Mucosa of gallbladder (tissue), 1 donor: ENCODE measurements at regions not wholly inside any gene's neighbourhood (a gene's known extent, or its start where the extent isn't known, plus 50 kb on each side); places are given as distances from the start of the nearest gene placed in this dataset.
"Not testable (repeated sequence)": the region's sequence is repeated elsewhere in the genome, so short reads cannot be mapped to it uniquely, and the experiment has no call there.

Experiments
- DNase-seq: peaks from one replicate; pipeline ENCODE4 v3.0.0-alpha.2; 2020; ENCODE audit warnings: low spot score
- donor health status: DM: no; HTN: no; CAD: no.

DNA sequence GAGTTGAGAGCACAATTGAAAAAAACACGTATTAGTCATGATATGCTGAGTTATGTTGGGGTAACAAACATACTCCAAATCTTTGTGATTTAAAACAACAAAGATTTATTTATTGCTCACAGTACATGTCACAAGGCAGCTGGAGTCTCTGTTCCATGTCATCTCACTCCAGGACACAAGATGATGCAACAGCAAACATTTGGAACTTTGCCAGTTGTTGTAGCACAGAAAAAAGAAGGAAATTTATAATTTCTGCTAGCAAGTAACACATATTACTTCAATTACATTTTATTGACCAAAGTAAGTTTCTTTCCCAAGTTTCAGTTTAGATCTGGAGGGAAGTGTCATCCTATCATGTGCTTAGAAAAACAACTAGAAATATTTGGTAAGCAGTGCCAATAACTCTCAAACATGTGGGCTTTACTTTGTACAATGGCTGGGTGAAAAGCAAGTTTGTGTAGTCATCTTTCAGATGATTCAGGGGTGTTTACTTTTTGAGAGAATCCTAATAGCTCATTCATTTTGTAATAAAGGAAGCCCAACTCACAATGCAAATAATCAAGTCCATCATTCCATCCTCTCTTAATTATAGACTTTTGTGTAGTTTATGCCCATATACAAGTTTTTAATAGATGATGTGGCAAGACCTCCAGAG is 452.3 kb downstream of the ZIC3 start:
- DNase-seq, result no peak

DNA sequence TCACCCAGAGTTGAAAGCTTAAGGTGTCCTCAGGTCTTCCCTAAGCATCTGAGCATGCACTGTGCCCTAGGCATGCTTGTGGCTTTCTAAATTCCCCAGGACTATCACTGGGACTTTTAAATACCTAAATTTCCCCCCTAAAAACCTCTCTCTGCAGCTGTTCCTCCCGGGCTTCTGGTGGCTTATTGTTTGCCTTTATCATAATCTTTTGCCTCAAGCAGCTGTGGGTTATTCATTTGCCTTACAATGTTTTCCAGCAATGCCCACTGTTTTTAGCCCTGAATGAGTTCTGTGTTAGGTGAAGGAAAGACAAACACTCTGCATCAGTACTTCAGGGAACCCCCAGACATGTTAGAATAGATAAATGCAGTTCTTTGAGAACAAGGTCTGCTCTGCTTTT is 455.0 kb downstream of the ZIC3 start:
- no peak for DNase-seq

DNA sequence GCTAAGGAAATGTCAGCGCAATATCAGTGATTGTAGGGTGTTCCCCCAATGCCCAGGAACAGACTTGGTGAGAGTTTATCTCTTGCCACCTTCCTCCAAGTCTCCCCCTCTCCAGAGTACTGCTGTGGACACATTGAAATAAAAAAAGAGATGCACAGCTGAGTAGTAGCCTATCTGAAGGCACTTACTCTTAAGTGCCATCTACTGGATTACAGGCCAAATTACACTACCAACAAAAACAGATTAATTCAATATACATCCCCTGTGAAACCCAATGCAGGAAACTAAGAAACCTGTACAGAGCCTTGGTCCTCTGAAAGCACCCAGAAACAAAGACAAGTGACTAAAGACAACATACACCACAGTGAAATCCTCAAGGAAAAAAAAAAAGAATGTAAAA is 460.3 kb downstream of the ZIC3 start:
- no peak for DNase-seq

DNA sequence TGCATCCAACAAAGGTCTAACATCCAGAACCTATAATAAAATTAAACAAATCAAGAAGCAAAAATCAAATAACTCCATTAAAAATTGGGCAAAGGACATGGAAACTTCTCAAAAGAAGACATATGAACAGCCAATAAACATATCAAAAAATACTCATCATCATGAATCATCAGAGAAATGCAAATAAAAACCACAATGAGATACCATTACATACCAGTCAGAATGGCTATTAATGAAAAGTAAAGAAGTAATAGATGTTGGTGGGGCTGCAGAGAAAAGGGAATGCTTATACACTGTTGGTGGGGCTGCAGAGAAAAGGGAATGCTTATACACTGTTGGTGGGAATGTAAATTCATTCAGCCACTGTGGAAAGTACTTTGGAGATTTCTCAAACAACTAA is 465.8 kb downstream of the ZIC3 start:
- no peak for DNase-seq

DNA sequence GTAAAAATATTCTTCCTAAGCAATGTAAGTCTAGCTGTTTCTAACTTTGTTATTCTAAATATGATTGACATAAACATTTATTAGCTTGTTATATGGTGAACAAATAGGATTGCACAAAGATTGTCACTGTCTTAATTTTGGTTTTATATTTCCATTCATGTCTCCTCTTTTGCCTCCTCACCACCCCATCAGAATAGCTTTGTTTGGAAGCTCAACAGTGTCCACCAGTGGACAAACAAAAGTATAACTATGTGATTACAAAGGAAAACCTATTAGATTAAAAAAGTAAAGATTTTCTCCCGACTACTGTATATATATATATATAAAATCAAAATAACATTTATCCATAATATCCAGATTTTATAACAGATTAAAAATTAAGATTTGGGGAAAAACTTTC is 468.2 kb downstream of the ZIC3 start:
- DNase-seq, result no peak

DNA sequence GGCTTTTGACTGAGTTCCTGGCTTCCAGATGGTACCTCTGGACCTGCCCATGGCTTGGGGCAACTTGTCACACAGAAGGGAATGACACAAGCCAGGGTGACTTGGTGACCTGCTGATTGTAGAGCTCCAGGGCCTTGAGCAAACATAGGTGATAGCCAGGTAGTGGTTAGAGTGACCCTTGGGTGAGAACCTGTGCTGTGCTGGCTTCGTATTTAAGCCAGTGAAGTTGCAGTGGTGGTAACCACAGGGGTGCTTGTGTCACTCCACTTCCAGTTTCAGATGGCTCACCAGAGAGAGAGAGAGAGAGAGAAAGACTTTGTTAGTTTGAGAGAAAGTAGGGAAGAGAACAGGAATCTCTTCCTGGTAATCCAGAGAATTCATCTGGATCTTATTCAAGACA is 471.6 kb downstream of the ZIC3 start:
- no peak for DNase-seq

DNA sequence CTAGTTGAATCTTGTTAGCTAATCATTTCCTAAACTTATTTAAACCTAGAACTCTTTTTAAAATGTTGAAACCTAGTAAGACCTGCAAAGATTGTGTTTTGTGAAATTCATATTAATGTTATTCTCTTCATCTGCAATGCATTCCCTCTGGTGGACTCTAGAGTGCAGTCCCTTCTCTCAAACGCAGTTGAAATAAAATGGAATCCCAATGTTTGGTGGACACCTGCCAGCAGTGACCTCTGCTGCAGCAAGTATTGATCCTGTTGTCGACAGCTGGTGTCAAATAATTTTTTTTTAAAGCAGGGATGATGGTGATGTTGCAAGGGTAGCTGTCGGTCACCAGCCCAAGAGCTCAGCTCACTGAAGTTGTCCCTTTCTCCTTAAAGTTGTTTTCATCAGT is 492.0 kb downstream of the ZIC3 start:
- no peak for DNase-seq

DNA sequence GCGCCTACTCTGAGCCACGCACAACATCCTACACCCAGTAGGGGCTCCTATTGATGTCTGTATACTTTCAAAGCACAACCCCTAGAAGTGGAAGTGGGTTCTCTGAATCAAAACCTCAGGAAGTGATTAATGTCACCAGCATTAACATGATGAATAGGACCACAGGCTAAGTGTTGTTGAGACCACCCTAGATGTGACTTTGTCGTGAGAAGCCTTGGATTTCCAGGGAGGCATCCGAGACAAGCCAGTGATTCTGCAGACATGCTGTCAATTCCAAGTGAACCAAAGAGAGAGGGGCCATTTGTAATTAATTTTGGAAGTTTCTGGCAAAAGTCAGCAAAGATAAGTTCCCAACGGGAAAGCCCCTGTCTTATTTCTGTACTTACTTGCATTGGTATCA is 493.0 kb downstream of the ZIC3 start:
- DNase-seq, result no peak

DNA sequence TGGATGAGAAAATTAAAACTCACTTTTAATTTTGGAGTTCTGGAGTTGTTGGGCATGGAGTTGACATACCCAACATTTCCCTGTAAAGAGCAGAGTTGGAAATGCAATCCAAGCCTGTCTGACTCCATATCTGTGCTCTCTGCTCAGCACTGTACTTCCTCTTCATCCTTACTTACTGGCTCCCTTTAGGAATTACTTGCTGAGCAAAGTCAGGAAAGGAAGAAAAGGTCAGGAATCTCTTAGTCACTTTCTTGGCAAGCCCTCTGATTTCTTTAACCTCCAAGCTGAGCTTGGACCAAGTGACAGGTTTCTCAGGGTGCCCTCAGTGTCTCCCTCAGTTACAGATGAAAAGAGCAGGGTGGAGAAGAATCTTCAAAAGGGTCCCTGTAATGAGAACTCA is 501.5 kb downstream of the ZIC3 start:
- no peak for DNase-seq

DNA sequence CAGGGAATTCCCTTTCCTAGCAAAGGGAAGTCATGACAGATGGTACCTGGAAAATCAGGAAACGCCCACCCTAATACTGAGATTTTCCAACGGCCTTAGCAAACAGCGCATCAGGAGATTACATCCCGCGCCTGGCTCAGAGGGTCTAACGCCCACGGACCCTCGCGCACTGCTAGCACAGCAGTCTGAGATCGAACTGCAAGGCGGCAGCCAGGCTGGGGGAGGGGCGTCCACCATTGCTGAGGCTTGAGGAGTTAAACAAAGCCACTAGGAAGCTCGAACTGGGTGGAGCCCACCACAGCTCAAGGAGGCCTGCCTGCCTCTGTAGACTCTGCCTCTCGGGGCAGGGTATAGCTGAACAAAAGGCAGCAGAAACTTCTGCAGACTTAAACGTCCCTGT is 507.7 kb downstream of the ZIC3 start:
- no peak for DNase-seq

DNA sequence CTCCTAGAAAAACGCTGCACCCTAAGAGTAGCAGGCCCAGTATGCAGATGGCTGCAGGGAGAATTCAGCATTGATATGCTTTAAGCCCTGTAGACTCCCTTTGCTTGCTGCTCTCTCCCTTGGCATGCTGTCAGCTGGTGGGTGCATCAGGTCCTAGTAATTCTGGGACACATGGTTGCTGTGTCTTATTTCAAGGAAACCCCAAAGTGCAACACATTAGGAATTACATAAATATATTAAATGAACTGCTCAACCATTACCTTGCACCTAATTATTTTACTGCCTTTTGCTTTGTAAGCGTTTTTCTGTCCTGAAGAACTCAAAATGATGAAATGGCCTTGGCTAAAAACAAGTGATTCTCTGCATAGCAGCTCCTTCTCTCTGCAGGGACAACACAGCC is 516.3 kb downstream of the ZIC3 start:
- DNase-seq, result no peak

DNA sequence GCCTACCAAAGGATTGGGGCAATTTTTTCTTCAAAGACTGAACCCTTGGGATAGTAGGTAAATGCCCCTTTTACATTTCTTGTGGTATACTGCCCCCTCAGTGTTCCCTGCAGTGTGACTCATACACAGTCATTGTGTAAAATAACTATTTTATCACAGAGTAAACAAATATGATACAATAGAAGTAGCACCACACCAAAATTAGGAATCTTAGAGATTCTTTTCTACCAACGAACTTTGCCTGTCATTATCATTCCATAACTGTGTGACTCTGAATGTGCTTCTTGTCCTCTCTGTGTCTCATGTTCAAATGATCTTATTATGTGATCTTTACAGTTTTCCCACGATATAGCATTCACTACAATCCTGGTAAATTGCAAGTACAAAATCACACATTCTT is 517.0 kb downstream of the ZIC3 start:
- no peak for DNase-seq

DNA sequence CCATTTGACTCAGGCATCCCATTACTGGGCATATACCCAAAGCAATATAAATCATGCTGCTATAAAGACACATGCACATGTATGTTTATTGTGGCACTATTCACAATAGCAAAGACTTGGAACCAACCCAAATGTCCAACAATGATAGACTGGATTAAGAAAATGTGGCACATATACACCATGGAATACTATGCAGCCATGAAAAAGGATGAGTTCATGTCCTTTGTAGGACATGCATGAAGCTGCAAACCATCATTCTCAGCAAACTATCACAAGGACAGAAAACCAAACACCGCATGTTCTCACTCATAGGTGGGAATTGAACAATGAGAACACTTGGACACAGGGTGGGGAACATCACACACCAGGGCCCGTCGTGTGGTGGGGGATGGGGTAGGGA is 545.0 kb downstream of the ZIC3 start:
- not testable (repeated sequence) for DNase-seq

DNA sequence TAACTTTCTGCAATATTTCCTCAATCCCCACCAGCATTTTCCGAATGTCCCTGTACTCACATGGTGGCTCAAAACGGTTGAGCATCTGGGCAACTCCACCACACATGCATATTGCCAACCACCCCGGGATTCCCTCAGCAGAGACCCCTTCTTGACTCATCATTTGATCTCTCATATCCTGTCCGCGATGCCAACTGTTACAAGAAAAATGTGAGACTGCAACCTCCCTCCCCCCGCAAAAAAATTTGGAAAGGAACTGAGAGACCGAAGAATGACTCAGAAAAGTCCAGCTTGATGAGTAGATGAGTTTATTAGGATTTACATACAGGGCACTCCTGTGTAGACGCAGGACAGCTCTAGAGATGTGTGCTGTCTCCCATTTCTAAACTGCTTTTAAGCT is 561.4 kb downstream of the ZIC3 start:
- DNase-seq, result no peak

DNA sequence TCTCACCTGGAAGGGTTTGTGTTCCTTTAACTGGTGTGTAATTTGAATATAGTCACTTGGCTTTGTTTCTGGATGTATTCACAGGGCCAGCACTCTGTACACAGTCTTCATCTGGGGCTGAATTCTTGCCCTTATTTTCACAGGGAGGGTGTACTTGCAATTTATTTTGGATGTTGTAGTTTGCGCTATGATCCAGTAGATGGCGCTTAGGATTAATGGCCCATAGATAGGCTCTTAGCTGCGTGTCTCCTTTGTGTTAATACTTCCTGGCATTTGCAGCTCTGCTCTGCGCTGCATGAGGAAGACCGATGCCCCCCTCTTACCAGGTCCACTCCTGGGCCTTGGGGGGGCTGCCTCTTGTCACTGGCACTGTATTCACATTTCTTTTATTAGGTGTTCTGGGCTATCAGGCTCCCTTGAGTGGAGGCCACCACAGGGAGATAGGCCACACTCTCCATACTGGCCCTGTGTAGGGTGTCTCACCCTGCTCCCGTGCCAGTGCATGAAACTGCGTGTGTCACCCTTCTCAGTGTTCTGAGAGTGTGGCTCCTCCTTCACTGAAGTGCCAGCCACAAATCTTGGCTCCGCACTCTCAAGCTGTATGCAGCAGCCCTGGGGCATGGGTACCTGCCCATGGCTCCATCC is 562.2 kb downstream of the ZIC3 start:
- peak; percentile 19 for DNase-seq

DNA sequence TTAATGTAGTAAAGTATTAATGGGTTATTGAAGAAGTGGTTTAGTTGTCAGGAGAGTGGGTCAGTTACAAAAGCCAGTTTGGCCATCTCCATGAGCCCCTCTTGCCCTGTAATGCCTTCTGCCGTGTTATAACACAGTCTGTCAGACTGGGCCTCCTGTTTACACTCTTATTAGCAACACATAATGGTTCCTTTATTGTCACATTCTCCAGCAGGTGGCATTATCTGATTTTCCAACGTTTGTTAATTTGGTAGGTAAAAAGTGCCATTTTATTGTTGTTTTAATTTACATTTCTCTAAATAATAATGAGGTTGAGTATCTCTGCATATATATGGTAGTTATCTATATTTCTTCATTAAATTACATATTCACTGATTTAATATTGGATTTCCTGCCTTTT is 560.8 kb downstream of the FGF13 start:
- DNase-seq, result no peak

DNA sequence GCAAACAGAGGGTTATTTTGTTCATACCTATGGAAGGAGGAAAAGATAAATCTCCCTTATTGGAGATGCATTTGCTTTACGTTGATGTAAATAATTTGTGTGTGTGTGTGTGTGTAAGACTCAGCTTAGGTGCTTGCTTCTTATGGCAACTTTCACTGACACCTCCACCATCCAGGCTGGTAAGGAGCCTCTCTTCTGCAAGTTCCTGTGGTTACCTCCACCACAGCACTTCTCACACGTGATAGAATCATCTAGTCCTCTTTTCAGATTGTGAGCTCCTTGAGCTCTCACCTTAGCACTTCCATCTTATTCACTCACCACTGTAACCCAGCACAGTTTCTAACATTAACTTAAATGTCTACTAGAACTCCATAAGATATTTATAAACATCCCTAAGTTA is 553.7 kb downstream of the FGF13 start:
- DNase-seq, result no peak

DNA sequence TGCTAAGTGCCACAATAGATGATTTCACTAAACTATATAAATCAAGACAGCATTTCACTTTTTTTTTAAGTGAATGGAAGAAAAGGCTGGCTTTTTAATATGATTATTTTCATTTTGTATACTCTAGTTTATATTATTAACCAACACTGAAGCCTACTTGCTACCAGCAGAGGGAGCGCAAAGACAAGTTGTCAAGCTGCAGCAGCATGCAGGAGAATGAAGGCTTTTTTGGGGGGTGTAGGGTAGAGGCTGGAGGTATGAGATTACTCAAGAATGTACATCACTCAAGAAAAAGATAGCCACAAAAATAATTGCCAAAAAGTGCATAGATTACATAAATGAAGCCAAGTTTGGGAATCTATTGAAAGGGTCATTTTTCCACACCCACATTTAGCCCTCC is 519.5 kb downstream of the FGF13 start:
- no peak for DNase-seq

DNA sequence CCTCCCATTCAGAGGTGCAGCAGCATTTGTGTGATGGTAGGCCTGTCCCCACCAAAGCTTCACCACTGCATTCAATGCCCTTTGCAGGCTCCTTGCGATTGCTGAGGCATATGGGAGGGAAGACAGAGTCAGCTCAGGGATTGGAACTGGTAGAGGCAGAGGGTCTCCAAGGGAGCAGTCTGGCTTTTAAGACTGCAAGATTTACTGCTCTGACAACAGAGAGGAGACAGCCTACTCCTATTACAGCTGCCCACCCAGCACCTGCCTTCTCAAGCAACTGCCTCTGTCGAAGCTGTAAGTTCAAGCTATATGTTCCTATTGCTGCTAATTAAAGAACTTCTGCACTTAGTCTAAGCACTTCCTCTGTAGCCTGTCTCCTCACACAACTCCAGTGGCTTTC is 481.8 kb downstream of the FGF13 start:
- DNase-seq, result no peak

DNA sequence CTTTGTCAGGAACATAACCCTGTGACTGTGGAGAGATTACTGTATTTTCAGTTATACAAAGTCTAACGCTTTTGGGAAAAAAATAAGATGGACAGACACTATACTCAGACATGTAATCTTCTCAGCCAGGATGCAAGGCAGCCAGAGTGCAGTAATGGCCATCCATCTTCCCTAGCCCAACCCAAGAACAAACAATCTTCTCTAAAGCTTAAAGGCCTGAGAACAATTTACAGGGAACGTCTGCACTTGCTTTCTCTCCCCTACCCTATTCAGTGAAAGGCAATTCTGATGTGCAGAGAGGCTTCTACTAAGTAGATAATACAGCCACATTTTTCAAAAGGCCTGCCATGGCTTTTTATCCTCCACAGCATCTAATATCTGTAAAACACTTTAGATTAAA is 471.3 kb downstream of the FGF13 start:
- DNase-seq, result no peak

DNA sequence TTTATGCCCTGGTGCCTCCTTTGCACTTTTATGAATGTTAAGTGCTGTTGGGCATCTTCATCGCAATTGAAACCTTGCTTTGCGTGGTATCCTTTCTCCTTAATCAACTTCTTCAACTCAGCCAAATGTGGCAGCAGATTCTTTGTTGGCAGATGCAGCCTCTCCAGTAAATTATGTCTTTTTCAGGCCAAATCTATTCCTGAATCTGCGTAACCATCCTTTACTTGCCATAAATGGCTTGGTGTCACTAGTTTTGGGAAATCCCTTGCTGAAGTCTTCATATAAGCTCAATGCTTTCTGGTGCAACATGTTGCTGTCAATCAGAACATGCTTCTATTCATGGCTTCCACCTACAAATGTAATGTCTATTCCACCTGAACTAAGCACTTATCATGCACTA is 457.5 kb downstream of the FGF13 start:
- DNase-seq, result no peak

DNA sequence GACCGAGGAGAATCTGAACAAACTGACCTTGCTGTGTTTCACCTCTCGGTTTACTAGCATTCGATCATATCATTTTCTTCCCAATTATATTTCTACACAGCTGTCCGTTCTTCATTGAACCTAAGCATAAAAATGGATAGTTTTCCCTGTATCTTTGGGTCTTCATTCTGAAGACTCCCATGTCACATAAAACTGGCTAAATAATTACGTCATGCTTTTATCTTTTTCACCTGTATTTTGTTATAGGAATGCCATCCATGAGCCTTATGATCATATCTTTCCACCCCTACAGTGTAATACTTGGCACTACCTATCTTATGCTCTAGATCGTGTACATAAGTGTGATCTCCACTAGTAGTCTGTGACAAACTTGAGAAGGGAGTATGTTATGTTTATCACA is 456.1 kb downstream of the FGF13 start:
- DNase-seq, result no peak

DNA sequence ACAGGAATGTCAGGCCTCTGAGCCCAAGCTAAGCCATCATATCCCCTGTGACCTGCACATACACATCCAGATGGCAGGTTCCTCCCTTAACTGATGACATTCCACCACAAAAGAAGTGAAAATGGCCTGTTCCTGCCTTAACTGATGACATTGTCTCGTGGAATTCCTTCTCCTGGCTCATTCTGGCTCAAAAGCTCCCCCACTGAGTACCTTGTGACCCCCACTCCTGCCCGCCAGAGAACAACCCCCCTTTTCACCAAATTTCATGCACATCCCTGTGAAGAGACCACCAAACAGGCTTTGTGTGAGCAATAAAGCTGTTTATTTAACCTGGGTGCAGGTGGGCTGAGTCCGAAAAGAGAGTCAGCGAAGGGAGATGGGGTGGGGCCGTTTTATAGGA is 447.4 kb downstream of the FGF13 start:
- not testable (repeated sequence) for DNase-seq

DNA sequence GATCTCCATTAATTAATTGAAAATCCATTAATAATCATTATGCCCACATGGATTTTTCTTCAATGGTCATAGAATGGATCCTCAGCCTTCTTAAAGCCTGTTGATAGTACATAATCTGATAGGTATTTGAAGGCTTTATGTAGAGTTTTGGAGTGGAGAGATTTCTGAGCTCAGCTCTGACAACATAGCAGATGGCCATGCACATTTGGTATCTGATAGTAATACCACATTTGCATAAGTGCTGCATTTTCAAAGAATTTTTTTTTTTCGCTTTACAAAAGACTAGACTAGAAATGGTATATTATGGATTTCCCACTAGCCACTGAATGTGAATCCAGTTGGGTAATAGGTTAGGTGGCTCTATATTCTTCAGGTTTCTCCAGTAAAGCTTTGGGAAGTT is 440.6 kb downstream of the FGF13 start:
- no peak for DNase-seq
